ENCODE measurements at regions not wholly inside any gene's neighbourhood (a gene's known extent, or its start where the extent isn't known, plus 50 kb on each side); places are given as distances from the start of the nearest gene placed in this dataset.

GRCh38 chr6:54680531-54680930, 166.0 kb upstream of the FAM83B start:
- no peaks in the 10 kb centered on the region for H3K4me1 ChIP-seq (ENCODE audit: insufficient read depth, low read length)
- no peak overlapping the region for H3K4me3 ChIP-seq (ENCODE audit: low read length in 2 of 2)
- H3K9me3 ChIP-seq (ENCODE audit: control insufficient read depth in 1 of 2, low read length in 2 of 2) = no peaks in the 10 kb centered on the region
- Mint-ChIP-seq H3K27me3 (no peaks in the 10 kb centered on the region), H3K4me1 (no peaks in the 10 kb centered on the region), H3K27ac (no peak overlapping the region), H3K9me3 (peaks cover 0 to 9% (median 3%) of the 10 kb centered on the region in 8 donors), H3K4me3 (no peak overlapping the region), H3K36me3 (no peaks in the 10 kb centered on the region)
- ChIA-PET CTCF (ENCODE audit: partially characterized antibody) (no interaction called here), POLR2A (ENCODE audit: partially characterized antibody) (no interaction called here)
- no peaks in the 10 kb centered on the region for H3K27me3 ChIP-seq (ENCODE audit: insufficient read depth, low read length)
- intact Hi-C loops (cut with micrococcal nuclease) = no loop called here
- no peak for DNase-seq
- H3K36me3 ChIP-seq (ENCODE audit: insufficient read depth, low read length) = no peaks in the 10 kb centered on the region
- no peak overlapping the region for H3K27ac ChIP-seq (ENCODE audit: low read depth, low read length)

DNA sequence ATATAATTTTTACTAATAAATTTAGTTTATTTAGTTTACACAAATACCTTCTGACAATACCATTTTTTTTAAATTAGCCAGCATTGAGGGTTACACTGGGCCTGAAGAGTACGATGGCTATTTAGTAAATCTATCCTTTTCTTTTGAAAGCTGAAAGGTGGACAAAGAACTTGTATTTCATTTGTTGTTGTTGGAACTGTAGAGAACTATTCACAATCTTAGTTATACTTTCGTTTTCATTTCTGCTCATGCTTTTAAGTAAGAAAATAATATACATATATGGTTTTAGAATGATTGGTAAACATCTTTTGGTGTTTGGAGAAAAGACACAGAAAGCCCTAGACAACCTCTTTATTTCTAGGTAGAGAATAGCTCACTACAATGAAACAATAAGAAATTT, 165.3 kb upstream of the FAM83B start:
- H3K36me3 ChIP-seq (ENCODE audit: insufficient read depth, low read length) = no peaks in the 10 kb centered on the region
- no peak for DNase-seq
- no peaks in the 10 kb centered on the region for H3K27me3 ChIP-seq (ENCODE audit: insufficient read depth, low read length)
- H3K27ac ChIP-seq (ENCODE audit: low read depth, low read length) = no peak overlapping the region
- H3K4me3 ChIP-seq (ENCODE audit: low read length in 2 of 2) = no peak overlapping the region
- no peaks in the 10 kb centered on the region for H3K36me3 Mint-ChIP-seq
- no peak overlapping the region for H3K4me3 Mint-ChIP-seq
- H3K27ac Mint-ChIP-seq = no peak overlapping the region
- peaks cover 0 to 9% (median 3%) of the 10 kb centered on the region in 8 donors for H3K9me3 Mint-ChIP-seq
- POLR2A ChIA-PET (ENCODE audit: partially characterized antibody) = no interaction called here
- intact Hi-C loops (cut with micrococcal nuclease) = no loop called here
- CTCF ChIA-PET (ENCODE audit: partially characterized antibody) = no interaction called here
- no peaks in the 10 kb centered on the region for H3K4me1 ChIP-seq (ENCODE audit: insufficient read depth, low read length)
- H3K9me3 ChIP-seq (ENCODE audit: control insufficient read depth in 1 of 2, low read length in 2 of 2) = no peaks in the 10 kb centered on the region
- no peaks in the 10 kb centered on the region for H3K4me1 Mint-ChIP-seq
- no peaks in the 10 kb centered on the region for H3K27me3 Mint-ChIP-seq

DNA sequence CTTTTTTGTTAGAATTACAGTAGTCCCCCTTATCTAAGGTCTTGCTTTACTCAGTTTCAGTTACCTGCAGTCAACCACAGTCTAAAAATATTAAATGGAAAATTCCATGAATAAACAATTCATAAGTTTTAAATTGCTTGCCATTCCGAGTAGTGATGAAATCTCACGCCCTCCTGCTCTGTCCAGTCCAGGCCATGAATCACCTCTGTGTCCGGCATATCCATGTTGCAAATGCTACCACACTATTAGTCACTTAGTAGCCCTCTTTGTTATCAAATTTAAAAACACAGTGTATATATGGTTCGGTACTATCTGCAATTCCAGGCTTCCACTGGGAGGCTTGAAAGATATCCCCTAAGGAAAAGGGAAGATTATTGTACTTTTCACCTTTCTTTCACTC, 164.6 kb upstream of the FAM83B start:
- Mint-ChIP-seq H3K27me3 (no peaks in the 10 kb centered on the region), H3K27ac (no peak overlapping the region), H3K4me1 (no peaks in the 10 kb centered on the region), H3K4me3 (no peak overlapping the region), H3K36me3 (no peaks in the 10 kb centered on the region), H3K9me3 (peaks cover 0 to 9% (median 3%) of the 10 kb centered on the region in 8 donors)
- ChIA-PET CTCF (ENCODE audit: partially characterized antibody) (no interaction called here), POLR2A (ENCODE audit: partially characterized antibody) (no interaction called here)
- Histone ChIP-seq H3K4me1 (ENCODE audit: insufficient read depth, low read length) (no peaks in the 10 kb centered on the region), H3K4me3 (ENCODE audit: low read length in 2 of 2) (no peak overlapping the region), H3K9me3 (ENCODE audit: control insufficient read depth in 1 of 2, low read length in 2 of 2) (no peaks in the 10 kb centered on the region), H3K27ac (ENCODE audit: low read depth, low read length) (no peak overlapping the region), H3K27me3 (ENCODE audit: insufficient read depth, low read length) (no peaks in the 10 kb centered on the region), H3K36me3 (ENCODE audit: insufficient read depth, low read length) (no peaks in the 10 kb centered on the region)
- DNase-seq = no peak
- intact Hi-C loops (cut with micrococcal nuclease) = no loop called here

DNA sequence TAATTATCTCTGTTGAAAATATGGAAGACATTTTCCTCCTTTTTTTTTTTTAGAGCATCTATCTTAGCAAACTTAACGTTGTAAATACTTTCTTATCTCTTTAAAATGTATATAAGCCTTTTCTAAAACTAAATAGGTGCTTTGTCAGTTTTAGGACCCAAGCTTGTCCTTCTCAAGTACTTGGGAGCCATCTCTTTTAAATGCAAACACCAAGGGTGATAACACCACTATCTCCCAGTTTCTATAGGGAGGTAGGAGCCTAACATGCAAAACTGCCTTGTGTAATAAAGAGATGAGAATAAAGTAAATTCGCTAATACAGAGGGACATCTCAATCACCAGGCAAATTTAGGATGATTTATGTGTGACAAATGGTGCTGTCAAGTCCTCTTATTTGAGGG, 157.0 kb upstream of the FAM83B start:
- DNase-seq = no peak
- Mint-ChIP-seq H3K36me3 (no peaks in the 10 kb centered on the region), H3K27me3 (no peaks in the 10 kb centered on the region), H3K4me3 (no peak overlapping the region), H3K27ac (no peak overlapping the region), H3K9me3 (peaks cover 0 to 7% (median 2%) of the 10 kb centered on the region in 8 donors), H3K4me1 (no peaks in the 10 kb centered on the region)
- no peak overlapping the region for H3K27ac ChIP-seq (ENCODE audit: low read depth, low read length)
- POLR2A ChIA-PET (ENCODE audit: partially characterized antibody) = no interaction called here
- H3K9me3 ChIP-seq (ENCODE audit: control insufficient read depth in 1 of 2, low read length in 2 of 2) = no peaks in the 10 kb centered on the region
- no peaks in the 10 kb centered on the region for H3K4me1 ChIP-seq (ENCODE audit: insufficient read depth, low read length)
- CTCF ChIA-PET (ENCODE audit: partially characterized antibody) = interaction anchor here (0.6 kb wide), 1 partner anchor 27 kb away, joined by 3 read pairs; no protein-coding TSS in a partner anchor
- H3K36me3 ChIP-seq (ENCODE audit: insufficient read depth, low read length) = no peaks in the 10 kb centered on the region
- no peak overlapping the region for H3K4me3 ChIP-seq (ENCODE audit: low read length in 2 of 2)
- no peaks in the 10 kb centered on the region for H3K27me3 ChIP-seq (ENCODE audit: insufficient read depth, low read length)
- intact Hi-C loops (cut with micrococcal nuclease) = no loop called here

GRCh38 chr6:54690596-54690995, 156.0 kb upstream of the FAM83B start:
- intact Hi-C loops (cut with micrococcal nuclease) = no loop called here
- Histone ChIP-seq H3K4me3 (ENCODE audit: low read length in 2 of 2) (no peak overlapping the region), H3K4me1 (ENCODE audit: insufficient read depth, low read length) (no peaks in the 10 kb centered on the region), H3K36me3 (ENCODE audit: insufficient read depth, low read length) (no peaks in the 10 kb centered on the region), H3K27ac (ENCODE audit: low read depth, low read length) (no peak overlapping the region), H3K27me3 (ENCODE audit: insufficient read depth, low read length) (no peaks in the 10 kb centered on the region), H3K9me3 (ENCODE audit: control insufficient read depth in 1 of 2, low read length in 2 of 2) (no peaks in the 10 kb centered on the region)
- H3K4me3 Mint-ChIP-seq = no peak overlapping the region
- H3K27ac Mint-ChIP-seq = no peak overlapping the region
- no peaks in the 10 kb centered on the region for H3K4me1 Mint-ChIP-seq
- no peaks in the 10 kb centered on the region for H3K36me3 Mint-ChIP-seq
- ChIA-PET CTCF (ENCODE audit: partially characterized antibody) (no interaction called here), POLR2A (ENCODE audit: partially characterized antibody) (no interaction called here)
- DNase-seq = no peak
- no peaks in the 10 kb centered on the region for H3K27me3 Mint-ChIP-seq
- H3K9me3 Mint-ChIP-seq = peaks cover 0 to 7% (median under 1%) of the 10 kb centered on the region in 8 donors

DNA sequence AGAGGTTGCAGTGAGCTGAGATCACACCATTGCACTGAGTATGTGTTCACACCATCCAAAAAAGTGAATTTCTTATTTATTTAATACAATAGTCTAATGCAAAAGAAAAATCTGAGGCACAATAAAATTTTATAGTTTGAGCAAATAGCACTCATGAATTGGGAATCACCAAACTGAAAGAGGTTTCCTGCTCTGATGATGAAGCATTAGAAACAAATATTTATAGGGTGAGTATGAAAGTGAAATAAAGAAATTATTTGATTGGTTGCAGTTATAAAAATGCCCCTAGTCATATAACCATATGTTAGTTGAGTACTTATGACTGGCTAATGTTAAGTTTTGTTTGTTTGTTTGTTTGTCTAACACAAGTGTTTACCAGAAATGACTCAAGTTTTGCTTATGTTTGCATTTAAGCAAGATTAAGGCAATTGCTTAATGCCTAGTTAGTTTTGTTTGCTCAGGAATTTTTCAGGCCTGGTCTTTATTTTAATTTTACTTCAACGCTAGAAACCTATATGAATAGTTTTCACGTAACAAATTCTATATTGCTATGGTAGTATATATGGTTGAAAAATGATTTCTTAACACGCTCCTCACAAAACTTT, 151.5 kb upstream of the FAM83B start:
- peaks cover 0 to 10% (median 2%) of the 10 kb centered on the region in 8 donors for H3K9me3 Mint-ChIP-seq
- Histone ChIP-seq H3K4me1 (ENCODE audit: insufficient read depth, low read length) (no peaks in the 10 kb centered on the region), H3K27ac (ENCODE audit: low read depth, low read length) (no peak overlapping the region), H3K27me3 (ENCODE audit: insufficient read depth, low read length) (no peaks in the 10 kb centered on the region), H3K36me3 (ENCODE audit: insufficient read depth, low read length) (no peaks in the 10 kb centered on the region), H3K4me3 (ENCODE audit: low read length in 2 of 2) (no peak overlapping the region), H3K9me3 (ENCODE audit: control insufficient read depth in 1 of 2, low read length in 2 of 2) (no peaks in the 10 kb centered on the region)
- H3K4me3 Mint-ChIP-seq = no peak overlapping the region
- H3K4me1 Mint-ChIP-seq = no peaks in the 10 kb centered on the region
- intact Hi-C loops (cut with micrococcal nuclease) = no loop called here
- H3K27me3 Mint-ChIP-seq = no peaks in the 10 kb centered on the region
- no peak for DNase-seq
- CTCF ChIA-PET (ENCODE audit: partially characterized antibody) = no interaction called here
- no peak overlapping the region for H3K27ac Mint-ChIP-seq
- POLR2A ChIA-PET (ENCODE audit: partially characterized antibody) = no interaction called here
- no peaks in the 10 kb centered on the region for H3K36me3 Mint-ChIP-seq

DNA sequence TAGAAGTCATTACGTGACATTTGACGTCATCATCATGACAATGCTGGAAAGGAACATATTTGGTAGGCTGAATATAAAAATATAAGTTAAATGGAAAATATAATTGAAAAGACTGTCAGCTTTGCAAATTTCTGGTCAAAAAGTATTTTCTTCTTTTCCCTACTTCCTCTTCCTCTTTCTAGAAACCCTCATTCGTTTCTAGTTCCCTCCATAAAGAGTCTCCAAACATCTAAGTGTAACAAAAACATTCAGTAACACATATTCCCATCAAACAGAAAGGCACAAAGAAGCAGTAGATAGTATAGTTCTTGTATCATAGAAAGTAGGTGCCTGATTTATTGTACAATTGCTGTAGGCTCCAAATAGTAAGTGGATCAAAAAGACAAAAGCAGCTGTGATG, 150.8 kb upstream of the FAM83B start:
- Mint-ChIP-seq H3K4me3 (no peak overlapping the region), H3K27ac (no peak overlapping the region)

DNA sequence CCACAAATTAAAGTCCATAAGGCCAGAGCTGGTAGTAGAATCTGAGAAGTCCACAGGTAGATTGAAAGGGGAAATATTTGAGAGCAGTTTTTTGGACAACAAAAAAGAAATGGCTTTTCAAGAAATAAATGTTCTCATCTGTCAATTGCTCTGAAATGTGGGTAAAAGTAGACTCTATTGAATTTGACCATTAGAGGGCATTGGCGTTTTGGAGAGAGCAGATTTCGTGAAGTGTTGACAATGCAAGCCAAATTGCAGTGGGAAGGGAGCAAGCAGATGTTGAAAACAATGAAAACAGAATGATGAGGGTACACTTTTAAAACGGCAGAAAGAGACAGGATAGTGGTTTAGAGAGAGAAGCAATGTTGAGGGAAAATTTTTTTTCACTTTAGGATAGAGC, 149.1 kb upstream of the FAM83B start:
- Histone ChIP-seq H3K4me3 (ENCODE audit: low read length in 2 of 2) (no peak overlapping the region), H3K27me3 (ENCODE audit: insufficient read depth, low read length) (no peaks in the 10 kb centered on the region), H3K27ac (ENCODE audit: low read depth, low read length) (no peak overlapping the region), H3K4me1 (ENCODE audit: insufficient read depth, low read length) (no peaks in the 10 kb centered on the region), H3K36me3 (ENCODE audit: insufficient read depth, low read length) (no peaks in the 10 kb centered on the region), H3K9me3 (ENCODE audit: control insufficient read depth in 1 of 2, low read length in 2 of 2) (no peaks in the 10 kb centered on the region)
- intact Hi-C loops (cut with micrococcal nuclease) = no loop called here
- Mint-ChIP-seq H3K27ac (no peak overlapping the region), H3K4me3 (peak overlapping the region in 1 of 8 donors; percentile 38), H3K27me3 (no peaks in the 10 kb centered on the region), H3K9me3 (peaks cover 0 to 10% (median 2%) of the 10 kb centered on the region in 8 donors), H3K4me1 (no peaks in the 10 kb centered on the region), H3K36me3 (no peaks in the 10 kb centered on the region)
- CTCF ChIA-PET (ENCODE audit: partially characterized antibody) = interaction anchor here (1.8 kb wide), 1 partner anchor 20 kb away, joined by 5 read pairs; no protein-coding TSS in a partner anchor
- POLR2A ChIA-PET (ENCODE audit: partially characterized antibody) = no interaction called here
- DNase-seq = no peak

More for the DNA sequence above, 150.8 kb upstream of the FAM83B start:
- DNase-seq = no peak
- Histone ChIP-seq H3K4me1 (ENCODE audit: insufficient read depth, low read length) (no peaks in the 10 kb centered on the region), H3K27me3 (ENCODE audit: insufficient read depth, low read length) (no peaks in the 10 kb centered on the region), H3K27ac (ENCODE audit: low read depth, low read length) (no peak overlapping the region), H3K4me3 (ENCODE audit: low read length in 2 of 2) (no peak overlapping the region), H3K36me3 (ENCODE audit: insufficient read depth, low read length) (no peaks in the 10 kb centered on the region), H3K9me3 (ENCODE audit: control insufficient read depth in 1 of 2, low read length in 2 of 2) (no peaks in the 10 kb centered on the region)
- Mint-ChIP-seq H3K9me3 (peaks cover 0 to 10% (median 2%) of the 10 kb centered on the region in 8 donors), H3K36me3 (no peaks in the 10 kb centered on the region), H3K27me3 (no peaks in the 10 kb centered on the region), H3K4me1 (no peaks in the 10 kb centered on the region)
- intact Hi-C loops (cut with micrococcal nuclease) = no loop called here
- POLR2A ChIA-PET (ENCODE audit: partially characterized antibody) = no interaction called here
- CTCF ChIA-PET (ENCODE audit: partially characterized antibody) = no interaction called here

All from CD4-positive, alpha-beta memory T cell (primary cell).